ENCODE measurements at regions not wholly inside any gene's neighbourhood (a gene's known extent, or its start where the extent isn't known, plus 50 kb on each side); places are given as distances from the start of the nearest gene placed in this dataset.

DNA sequence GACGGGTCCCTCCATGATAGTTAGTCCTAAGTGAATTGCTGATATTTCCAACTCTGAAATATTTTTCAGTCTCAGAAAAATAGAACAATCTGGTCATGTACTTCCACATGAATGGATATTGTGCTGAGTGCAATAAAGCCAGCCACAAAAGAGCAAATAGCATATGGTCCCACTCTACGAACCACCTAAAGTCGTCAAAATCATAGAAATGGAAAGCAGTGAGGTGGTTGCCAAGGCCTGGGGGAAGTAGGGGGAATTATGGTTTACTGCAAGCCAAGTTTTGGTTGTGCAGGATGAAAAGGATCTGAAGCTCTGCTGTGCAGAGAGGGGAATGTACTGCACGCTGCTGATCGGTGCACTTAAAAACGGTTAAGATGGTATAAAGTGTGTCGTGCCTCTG is 313.8 kb upstream of the ADARB2 start:
- no peak for DNase-seq
- Histone ChIP-seq H3T11ph (ENCODE audit: low read length) (no peak overlapping the region), H4K5ac (ENCODE audit: insufficient read length, low read depth, low read length) (no peak overlapping the region), H2BK20ac (ENCODE audit: low read depth, low read length, poor library complexity, severe bottlenecking) (no peak overlapping the region), H2AFZ (ENCODE audit: low read length) (no peak overlapping the region), H2BK5ac (ENCODE audit: insufficient read length, low read length) (no peak overlapping the region), H2BK15ac (ENCODE audit: low read depth, low read length) (no peak overlapping the region), H3K14ac (ENCODE audit: insufficient read depth, low read length) (no peak overlapping the region), H4K20me1 (ENCODE audit: control insufficient read depth, insufficient read depth, insufficient read length) (no peaks in the 10 kb centered on the region), H3K27me3 (ENCODE audit: insufficient read depth, low read length) (no peaks in the 10 kb centered on the region), H3K23ac (ENCODE audit: insufficient read length, low read depth, low read length) (no peak overlapping the region), H2AK5ac (ENCODE audit: insufficient read length, low read length) (no peak overlapping the region), H3K9me3 (ENCODE audit: control insufficient read depth, low read depth, low read length) (no peaks in the 10 kb centered on the region), H4K91ac (ENCODE audit: insufficient read length, low read depth, low read length) (no peak overlapping the region), H3K79me2 (ENCODE audit: insufficient read depth, low read length) (no peaks in the 10 kb centered on the region), H3K27ac (ENCODE audit: insufficient read length, low read depth, low read length) (no peak overlapping the region), H3K9ac (ENCODE audit: extremely low read depth, insufficient read length, low read length) (no peak overlapping the region), H2BK120ac (ENCODE audit: low read depth, low read length, poor library complexity, severe bottlenecking) (no peak overlapping the region), H3K4me1 (ENCODE audit: insufficient read depth, low read length) (no peaks in the 10 kb centered on the region), H3K4ac (ENCODE audit: low read depth, low read length) (no peak overlapping the region), H3K79me1 (ENCODE audit: insufficient read depth, low read depth, low read length, poor library complexity, severe bottlenecking) (no peaks in the 10 kb centered on the region), H3K23me2 (ENCODE audit: insufficient read length, low read depth, low read length, poor library complexity, severe bottlenecking) (no peaks in the 10 kb centered on the region), H3K4me2 (ENCODE audit: insufficient read depth, insufficient read length, low read length) (no peak overlapping the region), H4K8ac (replicated peaks; ENCODE audit: insufficient read length, low read depth, low read length) (no peak overlapping the region), H3K18ac (ENCODE audit: insufficient read length, low read depth, low read length) (no peak overlapping the region), H3K56ac (ENCODE audit: insufficient read length, low read depth, low read length) (no peak overlapping the region), H2BK12ac (ENCODE audit: insufficient read length, low read depth, low read length) (no peak overlapping the region)
- no CpG with 5 or more reads among the region's 7 CpGs for WGBS (ENCODE audit: extremely low coverage, insufficient read length, low lambda C conversion rate)
- no peaks in the 10 kb centered on the region; a peak in 1 of 4 replicates for H3K4me1 Mint-ChIP-seq
- H3K4me3 Mint-ChIP-seq, result no peak overlapping the region
- no peaks in the 10 kb centered on the region for H3K36me3 Mint-ChIP-seq (ENCODE audit: insufficient read depth in 1 of 3, low read depth in 3 of 3)
- no peaks in the 10 kb centered on the region for H3K9me3 Mint-ChIP-seq
- no peak overlapping the region for H3K27ac Mint-ChIP-seq
- TF ChIP-seq, protein P1, sequence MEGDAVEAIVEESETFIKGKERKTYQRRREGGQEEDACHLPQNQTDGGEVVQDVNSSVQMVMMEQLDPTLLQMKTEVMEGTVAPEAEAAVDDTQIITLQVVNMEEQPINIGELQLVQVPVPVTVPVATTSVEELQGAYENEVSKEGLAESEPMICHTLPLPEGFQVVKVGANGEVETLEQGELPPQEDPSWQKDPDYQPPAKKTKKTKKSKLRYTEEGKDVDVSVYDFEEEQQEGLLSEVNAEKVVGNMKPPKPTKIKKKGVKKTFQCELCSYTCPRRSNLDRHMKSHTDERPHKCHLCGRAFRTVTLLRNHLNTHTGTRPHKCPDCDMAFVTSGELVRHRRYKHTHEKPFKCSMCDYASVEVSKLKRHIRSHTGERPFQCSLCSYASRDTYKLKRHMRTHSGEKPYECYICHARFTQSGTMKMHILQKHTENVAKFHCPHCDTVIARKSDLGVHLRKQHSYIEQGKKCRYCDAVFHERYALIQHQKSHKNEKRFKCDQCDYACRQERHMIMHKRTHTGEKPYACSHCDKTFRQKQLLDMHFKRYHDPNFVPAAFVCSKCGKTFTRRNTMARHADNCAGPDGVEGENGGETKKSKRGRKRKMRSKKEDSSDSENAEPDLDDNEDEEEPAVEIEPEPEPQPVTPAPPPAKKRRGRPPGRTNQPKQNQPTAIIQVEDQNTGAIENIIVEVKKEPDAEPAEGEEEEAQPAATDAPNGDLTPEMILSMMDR (conservative IDR thresholded peaks at IDR 0.05), result no peak
- no peaks in the 10 kb centered on the region for H3K27me3 Mint-ChIP-seq (ENCODE audit: low read depth)
